Keratinocyte (primary cell): ENCODE measurements at regions not wholly inside any gene's neighbourhood (a gene's known extent, or its start where the extent isn't known, plus 50 kb on each side); places are given as distances from the start of the nearest gene placed in this dataset.

Source experiments
- DNase-seq: peaks from one replicate; pipeline ENCODE4 v3.0.0-alpha.2; 2011; ENCODE audit warnings: low read depth, missing footprints, low spot score
- FAIRE-seq: peaks from 2 replicates; lab custom pipeline; 2011; peaks lifted over from hg19 to GRCh38; lab: Jason Lieb, UNC
- H2AFZ ChIP-seq: 2 replicates; pipeline ENCODE4 v1.6.0; 2012; ENCODE audit warnings: low read length, control low read depth, inconsistent platforms; ENCODE audit not compliant: control insufficient read depth
- H3K27ac ChIP-seq: 2 replicates; pipeline ENCODE4 v1.5.1; 2011; ENCODE audit warnings: low read length; ENCODE audit not compliant: control insufficient read depth, insufficient read depth
- H3K27me3 ChIP-seq: 3 replicates; pipeline ENCODE4 v1.6.0; 2011; ENCODE audit warnings: low read length; ENCODE audit not compliant: control insufficient read depth, insufficient read depth; ENCODE audit errors: extremely low read depth
- H3K36me3 ChIP-seq, 2 experiments: 2 replicates in 1 of 2; 3 replicates in 1 of 2; pipeline ENCODE4 v1.5.1; 2011; ENCODE audit warnings: low read length in 2 of 2, mild to moderate bottlenecking in 1 of 2; ENCODE audit not compliant: control insufficient read depth in 2 of 2, insufficient read depth in 2 of 2; ENCODE audit errors: extremely low read depth in 1 of 2
- H3K4me1 ChIP-seq: 3 replicates; pipeline ENCODE4 v1.5.1; 2011; ENCODE audit warnings: low read length; ENCODE audit not compliant: control insufficient read depth, insufficient read depth; ENCODE audit errors: extremely low read depth
- H3K4me2 ChIP-seq: 3 replicates; pipeline ENCODE4 v1.6.0; 2011; ENCODE audit warnings: low read depth, low read length; ENCODE audit not compliant: control insufficient read depth, insufficient read depth; ENCODE audit errors: extremely low read depth
- H3K4me3 ChIP-seq, 3 experiments: fragments of 200-600 bp in 1 of 3; sonication (generic) in 1 of 3; 2 replicates in 2 of 3; 3 replicates in 1 of 3; pipeline ENCODE4 v1.5.1; 2011 to 2016; ENCODE audit warnings: low read length in 3 of 3, mild to moderate bottlenecking in 3 of 3, control low read depth in 2 of 3, inconsistent platforms in 1 of 3, low read depth in 1 of 3, mixed read lengths in 1 of 3, mixed run types in 1 of 3, moderate library complexity in 1 of 3; ENCODE audit not compliant: control insufficient read depth in 2 of 3, insufficient read depth in 2 of 3; ENCODE audit errors: extremely low read depth in 1 of 3
- H3K79me2 ChIP-seq: 2 replicates; pipeline ENCODE4 v1.6.0; 2012; ENCODE audit warnings: low read length; ENCODE audit not compliant: control insufficient read depth, insufficient read depth
- H3K9ac ChIP-seq: 3 replicates; pipeline ENCODE4 v1.6.0; 2011; ENCODE audit warnings: low read length; ENCODE audit not compliant: control insufficient read depth, insufficient read depth; ENCODE audit errors: extremely low read depth
- H3K9me1 ChIP-seq: 3 replicates; pipeline ENCODE4 v1.6.0; 2011; ENCODE audit warnings: low read length; ENCODE audit not compliant: control insufficient read depth, insufficient read depth; ENCODE audit errors: extremely low read depth
- H3K9me3 ChIP-seq: 2 replicates; pipeline ENCODE4 v1.5.1; 2012; ENCODE audit warnings: low read depth, low read length; ENCODE audit not compliant: control insufficient read depth
- H4K20me1 ChIP-seq: 3 replicates; pipeline ENCODE4 v1.6.0; 2011; ENCODE audit warnings: low read length; ENCODE audit not compliant: control insufficient read depth, insufficient read depth; ENCODE audit errors: extremely low read depth
- EZH2 ChIP-seq: IDR thresholded peaks from one replicate; pipeline ENCODE4 v1.6.1; 2012; ENCODE audit warnings: inconsistent platforms, mild to moderate bottlenecking, low read length, moderate library complexity
- dilution Hi-C: fragments of 300-500 bp; cut with MboI; formaldehyde crosslinking; loops from one replicate; pipeline ENCODE4 v1.7.0; 2020; ENCODE audit warnings: low sequenced_read_pairs; ENCODE audit not compliant: extremely low pct_ligation_motif_present
- TF ChIP-seq, protein P1 (sequence below), 3 experiments: IDR thresholded peaks in 1 of 3; conservative IDR thresholded peaks in 1 of 3; optimal IDR thresholded peaks in 1 of 3; 2 replicates in 2 of 3; 3 replicates in 1 of 3; pipeline versions ENCODE3 to v1.5.1; 2011; ENCODE audit warnings: low read length in 3 of 3, mild to moderate bottlenecking in 3 of 3, moderate library complexity in 2 of 3, control low read depth in 1 of 3, inconsistent platforms in 1 of 3; ENCODE audit not compliant: insufficient read depth in 2 of 3; ENCODE audit errors: extremely low read depth in 1 of 3

DNA sequence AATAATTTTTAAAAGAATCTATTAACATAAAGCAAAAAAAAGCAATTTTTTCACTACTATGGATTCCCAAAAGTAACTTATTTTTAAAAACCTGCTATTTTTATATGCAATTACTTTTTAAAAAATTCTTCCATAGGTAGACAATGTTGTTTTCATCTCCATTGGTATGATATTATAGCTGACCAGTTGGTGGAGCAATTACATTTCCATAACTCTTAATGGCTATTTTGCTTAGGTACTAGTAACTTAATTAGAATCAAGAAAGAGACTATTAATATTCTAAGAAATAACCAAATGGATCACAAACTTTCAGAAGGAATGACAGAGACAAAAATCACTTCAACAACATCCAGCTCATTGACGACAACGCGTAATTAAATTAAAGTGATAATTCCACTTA lies 64.7 kb upstream of the PTCSC3 start:
- Histone ChIP-seq H3K4me2 (no peak overlapping the region), H3K4me3 (no peak overlapping the region), H3K27ac (no peak overlapping the region), H3K79me2 (no peaks in the 10 kb centered on the region), H3K9ac (no peak overlapping the region), H3K27me3 (no peaks in the 10 kb centered on the region), H3K4me1 (peaks cover 11% of the 10 kb centered on the region), H4K20me1 (no peaks in the 10 kb centered on the region), H3K36me3 (no peaks in the 10 kb centered on the region), H3K9me3 (no peaks in the 10 kb centered on the region), H2AFZ (no peak overlapping the region), H3K9me1 (no peaks in the 10 kb centered on the region)
- FAIRE-seq (no peak), DNase-seq (no peak)
- TF ChIP-seq EZH2: no peak
- TF ChIP-seq, protein P1, sequence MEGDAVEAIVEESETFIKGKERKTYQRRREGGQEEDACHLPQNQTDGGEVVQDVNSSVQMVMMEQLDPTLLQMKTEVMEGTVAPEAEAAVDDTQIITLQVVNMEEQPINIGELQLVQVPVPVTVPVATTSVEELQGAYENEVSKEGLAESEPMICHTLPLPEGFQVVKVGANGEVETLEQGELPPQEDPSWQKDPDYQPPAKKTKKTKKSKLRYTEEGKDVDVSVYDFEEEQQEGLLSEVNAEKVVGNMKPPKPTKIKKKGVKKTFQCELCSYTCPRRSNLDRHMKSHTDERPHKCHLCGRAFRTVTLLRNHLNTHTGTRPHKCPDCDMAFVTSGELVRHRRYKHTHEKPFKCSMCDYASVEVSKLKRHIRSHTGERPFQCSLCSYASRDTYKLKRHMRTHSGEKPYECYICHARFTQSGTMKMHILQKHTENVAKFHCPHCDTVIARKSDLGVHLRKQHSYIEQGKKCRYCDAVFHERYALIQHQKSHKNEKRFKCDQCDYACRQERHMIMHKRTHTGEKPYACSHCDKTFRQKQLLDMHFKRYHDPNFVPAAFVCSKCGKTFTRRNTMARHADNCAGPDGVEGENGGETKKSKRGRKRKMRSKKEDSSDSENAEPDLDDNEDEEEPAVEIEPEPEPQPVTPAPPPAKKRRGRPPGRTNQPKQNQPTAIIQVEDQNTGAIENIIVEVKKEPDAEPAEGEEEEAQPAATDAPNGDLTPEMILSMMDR (optimal IDR thresholded peaks at IDR 0.05 in 1 of 3, IDR thresholded peaks at IDR 0.05 in 1 of 3, conservative IDR thresholded peaks at IDR 0.05 in 1 of 3; ENCODE audit: extremely low read depth in 1 of 3, insufficient read depth in 2 of 3, low read length in 3 of 3): no peak
- dilution Hi-C loops: no loop called here

DNA sequence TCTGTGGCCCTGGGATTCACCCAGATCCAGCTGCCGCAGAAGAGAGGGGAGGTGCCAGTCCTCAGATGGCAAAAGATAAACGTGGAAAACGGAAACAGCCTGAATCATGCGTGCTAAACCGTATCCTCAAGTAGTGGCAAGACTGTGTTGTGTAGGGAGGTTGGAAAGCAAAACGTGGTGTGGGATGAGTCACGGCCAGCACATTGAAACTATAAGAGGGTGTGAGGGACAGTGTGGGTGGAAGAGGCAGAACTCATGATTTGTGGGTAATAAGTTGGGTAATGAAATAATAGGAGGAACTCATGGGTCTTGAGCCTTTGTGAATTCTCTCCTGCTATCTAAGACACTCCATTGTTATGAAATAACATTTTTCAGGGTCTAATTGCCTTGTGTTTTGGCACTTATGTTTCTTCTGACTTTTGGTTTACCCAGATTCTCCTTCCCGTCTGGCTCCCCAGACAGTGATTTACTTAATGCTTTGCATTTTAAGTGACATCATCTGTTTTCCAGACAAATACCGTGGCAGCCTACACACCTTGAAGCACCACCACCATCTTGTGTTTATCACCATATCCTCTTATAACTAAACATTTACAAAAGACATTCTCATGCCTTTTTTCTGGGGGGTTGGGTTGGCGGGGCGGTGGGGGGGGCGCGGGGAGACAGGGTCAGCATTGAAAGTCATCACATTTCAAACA lies 62.3 kb upstream of the PTCSC3 start:
- FAIRE-seq (peak; percentile 97), DNase-seq (peak; percentile 76)
- Histone ChIP-seq H3K27ac (peak overlapping the region; percentile 49), H3K9ac (no peak overlapping the region), H3K36me3 (no peaks in the 10 kb centered on the region), H3K4me2 (peak overlapping the region; percentile 43), H3K9me1 (no peaks in the 10 kb centered on the region), H3K4me3 (no peak overlapping the region), H3K27me3 (no peaks in the 10 kb centered on the region), H3K4me1 (peaks cover 11% of the 10 kb centered on the region), H4K20me1 (no peaks in the 10 kb centered on the region), H3K9me3 (no peaks in the 10 kb centered on the region), H2AFZ (peak overlapping the region; percentile 51), H3K79me2 (no peaks in the 10 kb centered on the region)
- dilution Hi-C loops: no loop called here
- TF ChIP-seq, protein P1 (optimal IDR thresholded peaks at IDR 0.05 in 1 of 3, IDR thresholded peaks at IDR 0.05 in 1 of 3, conservative IDR thresholded peaks at IDR 0.05 in 1 of 3; ENCODE audit: extremely low read depth in 1 of 3, insufficient read depth in 2 of 3, low read length in 3 of 3): no peak
- TF ChIP-seq EZH2: no peak
